Thyroid gland (tissue), 4 donors: ENCODE measurements at regions not wholly inside any gene's neighbourhood (a gene's known extent, or its start where the extent isn't known, plus 50 kb on each side); places are given as distances from the start of the nearest gene placed in this dataset.

Experiments
- CTCF ChIP-seq, 6 experiments: fragments of 200-600 bp in 3 of 6; fragments of 450-650 bp in 3 of 6; sonication (generic) in 3 of 6; IDR thresholded peaks; one replicate each; pipeline ENCODE4 v1.5.1; 2016 to 2019; ENCODE audit warnings: antibody characterized with exemption in 6 of 6, mild to moderate bottlenecking in 2 of 6, inconsistent platforms in 1 of 6, moderate library complexity in 1 of 6
- POLR2A ChIP-seq, 2 donors: fragments of 450-650 bp; IDR thresholded peaks; one replicate each; pipeline ENCODE4 v1.6.1; 2017; ENCODE audit warnings: antibody characterized with exemption in 2 of 2, mild to moderate bottlenecking in 2 of 2, moderate library complexity in 1 of 2

DNA sequence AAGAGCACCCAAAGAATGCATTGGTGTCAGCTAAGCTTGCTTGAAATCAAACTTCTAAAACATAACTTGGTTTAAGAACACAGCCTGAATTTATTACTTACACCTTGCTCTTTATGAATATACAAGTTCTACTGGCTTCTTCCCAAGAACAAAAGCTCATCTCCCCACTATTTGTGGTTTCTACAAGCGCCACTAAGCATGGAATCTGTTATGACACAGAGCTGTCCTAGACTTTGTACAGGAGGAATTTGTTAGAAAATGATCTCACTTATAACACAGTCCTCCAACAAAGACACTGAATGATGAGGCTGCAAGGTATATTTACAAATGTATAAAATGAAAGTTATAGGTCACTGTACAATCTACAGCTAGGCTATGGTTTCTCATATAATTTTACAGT is 452.1 kb downstream of the BCAT1 start:
- TF ChIP-seq CTCF (IDR thresholded peaks at IDR 0.05) (no peak), POLR2A (IDR thresholded peaks at IDR 0.05) (no peak)
